ENCODE measurements at regions not wholly inside any gene's neighbourhood (a gene's known extent, or its start where the extent isn't known, plus 50 kb on each side); places are given as distances from the start of the nearest gene placed in this dataset.

GRCh38 chr18:53907921-53908320 lies 316.5 kb downstream of the MBD2 start:
- Mint-ChIP-seq H3K9me3 (no peaks in the 10 kb centered on the region; a peak in 1 of 5 replicates), H3K36me3 (ENCODE audit: insufficient read depth in 1 of 3, low read depth in 3 of 3) (no peaks in the 10 kb centered on the region), H3K27me3 (ENCODE audit: low read depth) (no peaks in the 10 kb centered on the region), H3K27ac (no peak overlapping the region), H3K4me1 (peaks cover 0 to 4% of the 10 kb centered on the region in 2 experiments; a peak in 2 of 4 replicates), H3K4me3 (no peak overlapping the region)
- no peak overlapping the region for H2AK5ac ChIP-seq (ENCODE audit: insufficient read length, low read length)
- no peak for DNase-seq
- no peak overlapping the region for H3K4ac ChIP-seq (ENCODE audit: low read depth, low read length)
- no peaks in the 10 kb centered on the region for H3K27me3 ChIP-seq (ENCODE audit: insufficient read depth, low read length)
- no peak overlapping the region for H3K56ac ChIP-seq (ENCODE audit: insufficient read length, low read depth, low read length)
- no peak overlapping the region for H2BK120ac ChIP-seq (ENCODE audit: low read depth, low read length, poor library complexity, severe bottlenecking)
- H3K4me2 ChIP-seq (ENCODE audit: insufficient read depth, insufficient read length, low read length), result no peak overlapping the region
- H2BK5ac ChIP-seq (ENCODE audit: insufficient read length, low read length), result no peak overlapping the region
- no peaks in the 10 kb centered on the region for H3K79me2 ChIP-seq (ENCODE audit: insufficient read depth, low read length)
- H4K91ac ChIP-seq (ENCODE audit: insufficient read length, low read depth, low read length), result no peak overlapping the region
- H2BK12ac ChIP-seq (ENCODE audit: insufficient read length, low read depth, low read length), result no peak overlapping the region
- H3K9me3 ChIP-seq (ENCODE audit: control insufficient read depth, low read depth, low read length), result no peaks in the 10 kb centered on the region
- H3T11ph ChIP-seq (ENCODE audit: low read length), result no peak overlapping the region
- H2AFZ ChIP-seq (ENCODE audit: low read length), result no peak overlapping the region
- H3K27ac ChIP-seq (ENCODE audit: insufficient read length, low read depth, low read length), result no peak overlapping the region
- no peak overlapping the region for H3K14ac ChIP-seq (ENCODE audit: insufficient read depth, low read length)
- H3K79me1 ChIP-seq (ENCODE audit: insufficient read depth, low read depth, low read length, poor library complexity, severe bottlenecking), result no peaks in the 10 kb centered on the region
- H4K5ac ChIP-seq (ENCODE audit: insufficient read length, low read depth, low read length), result no peak overlapping the region
- no peak overlapping the region for H2BK20ac ChIP-seq (ENCODE audit: low read depth, low read length, poor library complexity, severe bottlenecking)
- no peak for TF ChIP-seq CTCF (conservative IDR thresholded peaks at IDR 0.05)
- no peaks in the 10 kb centered on the region for H4K20me1 ChIP-seq (ENCODE audit: control insufficient read depth, insufficient read depth, insufficient read length)
- H3K23me2 ChIP-seq (ENCODE audit: insufficient read length, low read depth, low read length, poor library complexity, severe bottlenecking), result no peaks in the 10 kb centered on the region
- no peaks in the 10 kb centered on the region for H3K4me1 ChIP-seq (ENCODE audit: insufficient read depth, low read length)
- H3K18ac ChIP-seq (ENCODE audit: insufficient read length, low read depth, low read length), result no peak overlapping the region
- no peak overlapping the region for H3K9ac ChIP-seq (ENCODE audit: extremely low read depth, insufficient read length, low read length)
- no peak overlapping the region for H2BK15ac ChIP-seq (ENCODE audit: low read depth, low read length)
- no peak overlapping the region for H3K23ac ChIP-seq (ENCODE audit: insufficient read length, low read depth, low read length)
- H4K8ac ChIP-seq (replicated peaks; ENCODE audit: insufficient read length, low read depth, low read length), result no peak overlapping the region

Data from H9 (cell line).